AG04450 (cell line): ENCODE measurements at regions not wholly inside any gene's neighbourhood (a gene's known extent, or its start where the extent isn't known, plus 50 kb on each side); places are given as distances from the start of the nearest gene placed in this dataset.

Source experiments
- CTCF ChIA-PET: fragments of 300-600, 350-600 bp; formaldehyde crosslinking; extraction: SDS; loops from one replicate; lab custom pipeline; 2022; ENCODE audit warnings: antibody characterized with exemption, inconsistent platforms; lab: Charles Lee
- POLR2A ChIA-PET: fragments of 350-600 bp; formaldehyde crosslinking; extraction: SDS; loops from one replicate; lab custom pipeline; 2021; ENCODE audit warnings: antibody characterized with exemption, inconsistent platforms; lab: Yijun Ruan, JAX
- DNase-seq: peaks from one replicate; pipeline ENCODE4 v3.0.0-alpha.2; 2011; ENCODE audit warnings: low read depth, low spot score
- H3K27ac ChIP-seq: one replicate; pipeline ENCODE4 v1.5.1; 2012; ENCODE audit warnings: low read depth, low read length, control low read depth
- H3K27me3 ChIP-seq: one replicate; pipeline ENCODE4 v1.6.0; 2012; ENCODE audit warnings: low read length; ENCODE audit not compliant: control insufficient read depth, insufficient read depth
- H3K4me3 ChIP-seq: 2 replicates; pipeline ENCODE4 v1.5.1; 2011; ENCODE audit warnings: mild to moderate bottlenecking, low read depth, low read length, control low read depth
- H3K9me3 ChIP-seq: 2 replicates; pipeline ENCODE4 v1.5.1; 2012; ENCODE audit warnings: low read length; ENCODE audit not compliant: control insufficient read depth, insufficient read depth
- TF ChIP-seq, protein P1 (sequence below): IDR thresholded peaks from 2 replicates; pipeline ENCODE4 v1.5.1; 2011; ENCODE audit warnings: low read depth, low read length, control low read depth, inconsistent platforms

DNA sequence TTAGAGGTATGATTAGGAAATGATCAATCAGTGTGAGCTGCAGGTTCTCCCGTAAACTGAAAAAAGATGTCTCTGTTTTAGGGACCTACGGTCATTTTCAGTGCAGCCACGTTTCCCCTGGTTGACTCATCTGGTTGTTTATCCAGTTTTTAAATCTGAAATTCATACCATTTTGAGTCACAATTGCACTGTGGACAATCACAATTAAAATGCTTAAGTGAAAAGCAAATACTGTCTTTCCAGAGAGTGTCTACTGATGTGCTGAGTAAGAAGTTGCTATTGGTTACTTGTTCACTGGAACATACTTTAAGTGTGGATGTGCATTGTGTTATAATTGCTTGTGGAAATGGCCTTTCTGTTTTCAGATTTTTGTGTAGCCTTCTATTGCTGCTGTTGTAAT is 305.1 kb upstream of the SASH1 start:
- TF ChIP-seq, protein P1, sequence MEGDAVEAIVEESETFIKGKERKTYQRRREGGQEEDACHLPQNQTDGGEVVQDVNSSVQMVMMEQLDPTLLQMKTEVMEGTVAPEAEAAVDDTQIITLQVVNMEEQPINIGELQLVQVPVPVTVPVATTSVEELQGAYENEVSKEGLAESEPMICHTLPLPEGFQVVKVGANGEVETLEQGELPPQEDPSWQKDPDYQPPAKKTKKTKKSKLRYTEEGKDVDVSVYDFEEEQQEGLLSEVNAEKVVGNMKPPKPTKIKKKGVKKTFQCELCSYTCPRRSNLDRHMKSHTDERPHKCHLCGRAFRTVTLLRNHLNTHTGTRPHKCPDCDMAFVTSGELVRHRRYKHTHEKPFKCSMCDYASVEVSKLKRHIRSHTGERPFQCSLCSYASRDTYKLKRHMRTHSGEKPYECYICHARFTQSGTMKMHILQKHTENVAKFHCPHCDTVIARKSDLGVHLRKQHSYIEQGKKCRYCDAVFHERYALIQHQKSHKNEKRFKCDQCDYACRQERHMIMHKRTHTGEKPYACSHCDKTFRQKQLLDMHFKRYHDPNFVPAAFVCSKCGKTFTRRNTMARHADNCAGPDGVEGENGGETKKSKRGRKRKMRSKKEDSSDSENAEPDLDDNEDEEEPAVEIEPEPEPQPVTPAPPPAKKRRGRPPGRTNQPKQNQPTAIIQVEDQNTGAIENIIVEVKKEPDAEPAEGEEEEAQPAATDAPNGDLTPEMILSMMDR: no peak
- Histone ChIP-seq H3K4me3 (no peak overlapping the region), H3K27ac (no peak overlapping the region), H3K27me3 (no peaks in the 10 kb centered on the region), H3K9me3 (no peaks in the 10 kb centered on the region)
- CTCF ChIA-PET: no interaction called here
- DNase-seq: no peak
- POLR2A ChIA-PET: interaction anchor here (0.7 kb wide), 1 partner anchor 910 kb away, joined by 6 read pairs; no protein-coding TSS in a partner anchor

GRCh38 chr6:148041546-148041945 is 301.1 kb upstream of the SASH1 start:
- H3K27ac ChIP-seq: no peak overlapping the region
- no peak overlapping the region for H3K4me3 ChIP-seq
- ChIA-PET CTCF (no interaction called here), POLR2A (no interaction called here)
- no peaks in the 10 kb centered on the region for H3K9me3 ChIP-seq
- no peak for DNase-seq
- TF ChIP-seq, protein P1: no peak
- H3K27me3 ChIP-seq: no peaks in the 10 kb centered on the region

DNA sequence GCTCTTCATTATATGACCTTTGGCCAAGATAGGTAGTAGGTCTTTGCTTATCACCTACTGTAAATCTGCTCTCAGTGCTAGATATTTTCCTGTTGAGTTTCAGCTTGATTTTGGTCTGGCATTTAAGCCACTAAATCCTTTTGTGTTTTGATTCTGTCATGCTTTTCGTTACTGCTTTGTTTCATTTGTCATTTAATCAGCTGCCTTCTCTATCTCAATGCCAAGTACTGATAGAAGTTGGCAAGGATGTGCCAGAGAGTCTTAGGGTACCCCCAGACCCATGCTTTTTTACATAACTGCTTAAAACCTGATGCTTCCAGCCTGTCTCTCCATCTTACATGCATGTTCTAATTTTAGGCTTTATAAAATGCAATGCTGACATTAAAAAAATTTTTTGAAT is 300.1 kb upstream of the SASH1 start:
- no peak overlapping the region for H3K4me3 ChIP-seq
- TF ChIP-seq, protein P1: no peak
- POLR2A ChIA-PET: no interaction called here
- H3K27me3 ChIP-seq: no peaks in the 10 kb centered on the region
- CTCF ChIA-PET: interaction anchor here (0.6 kb wide), 1 partner anchor 527 kb away, joined by 5 read pairs; no protein-coding TSS in a partner anchor
- DNase-seq: no peak
- H3K9me3 ChIP-seq: no peaks in the 10 kb centered on the region
- H3K27ac ChIP-seq: no peak overlapping the region

DNA sequence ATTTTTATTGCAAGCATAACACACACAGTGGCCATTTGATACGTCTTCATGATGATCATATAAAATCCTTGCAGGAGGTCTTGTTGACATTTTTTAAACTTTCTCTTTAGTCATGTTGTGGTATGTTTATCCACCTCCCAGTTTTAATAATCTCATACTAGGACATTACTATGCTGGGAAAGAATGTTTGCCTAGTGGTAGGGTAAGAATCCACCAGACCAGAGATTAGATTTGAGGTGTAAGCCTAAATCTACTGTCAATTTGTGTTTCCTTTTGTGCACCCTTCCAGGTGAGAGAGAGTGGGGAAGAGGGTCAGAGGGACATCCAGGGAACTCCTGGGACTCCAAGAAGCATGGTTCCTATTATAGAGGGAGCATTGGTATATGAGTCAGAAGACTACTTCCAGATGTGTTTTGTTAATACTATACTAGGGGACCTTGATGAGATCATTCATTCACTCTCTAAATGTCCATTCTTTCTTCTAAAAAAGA is 298.3 kb upstream of the SASH1 start:
- TF ChIP-seq, protein P1: no peak
- H3K27ac ChIP-seq: peak overlapping the region; percentile 49
- no peaks in the 10 kb centered on the region for H3K9me3 ChIP-seq
- ChIA-PET POLR2A (no interaction called here), CTCF (no interaction called here)
- H3K27me3 ChIP-seq: no peaks in the 10 kb centered on the region
- DNase-seq: peak; percentile 20
- no peak overlapping the region for H3K4me3 ChIP-seq

DNA sequence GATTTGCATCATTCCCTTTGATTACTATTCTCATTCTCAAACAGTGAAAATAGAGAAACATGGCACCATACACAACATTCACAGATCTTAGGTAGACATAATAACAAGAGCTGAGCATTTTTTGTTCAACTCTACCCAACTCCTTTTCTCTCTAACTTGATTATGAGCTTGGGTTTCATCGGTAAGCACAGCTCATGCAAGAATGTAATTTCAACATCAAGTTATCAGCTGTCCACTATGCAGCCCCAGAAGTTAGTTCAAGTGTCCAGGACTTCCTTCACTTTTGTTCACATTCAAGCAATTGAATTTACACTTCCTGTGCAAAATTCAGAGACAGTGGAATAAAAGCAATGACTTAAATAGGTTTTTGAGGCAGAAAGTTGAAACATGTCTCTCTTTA is 297.7 kb upstream of the SASH1 start:
- peaks cover 3% of the 10 kb centered on the region for H3K27me3 ChIP-seq
- no peak for DNase-seq
- H3K9me3 ChIP-seq: no peaks in the 10 kb centered on the region
- no peak overlapping the region for H3K4me3 ChIP-seq
- no peak overlapping the region for H3K27ac ChIP-seq
- ChIA-PET POLR2A (no interaction called here), CTCF (interaction anchor here (1.2 kb wide), 1 partner anchor 16 kb away, joined by 3 read pairs; no protein-coding TSS in a partner anchor)
- TF ChIP-seq, protein P1: no peak
